22Rv1 (cell line): ENCODE measurements at regions not wholly inside any gene's neighbourhood (a gene's known extent, or its start where the extent isn't known, plus 50 kb on each side); places are given as distances from the start of the nearest gene placed in this dataset.

Experiments
- H3K27ac ChIP-seq: fragments of 450-650 bp; 2 replicates; pipeline ENCODE4 v1.5.1; 2017
- ZFX ChIP-seq: fragments of 450-650 bp; IDR thresholded peaks from 2 replicates; pipeline ENCODE4 v1.6.1; 2017; ENCODE audit warnings: antibody characterized with exemption, borderline replicate concordance
- TF ChIP-seq, protein P1 (sequence below): fragments of 450-650 bp; IDR thresholded peaks from 2 replicates; pipeline ENCODE4 v1.5.1; 2017; ENCODE audit warnings: mild to moderate bottlenecking

DNA sequence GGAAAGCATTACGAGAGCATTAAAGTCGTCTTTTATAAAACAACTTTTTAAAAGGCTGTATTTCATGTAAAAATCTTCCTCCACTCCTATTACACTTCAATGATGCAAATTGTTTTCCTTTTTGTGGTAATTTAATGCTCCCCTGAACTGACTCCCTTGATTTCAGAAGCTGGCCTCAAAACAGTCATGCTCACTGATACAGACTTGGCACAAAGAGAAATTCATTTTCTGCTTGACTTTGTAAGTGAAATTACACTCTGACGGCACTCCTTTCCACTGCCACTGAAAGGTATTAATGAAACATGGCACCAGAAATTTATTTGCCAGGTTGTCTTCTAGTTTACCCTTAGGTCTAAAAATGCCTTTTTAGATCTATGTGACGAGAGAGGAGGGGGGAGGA lies 215.5 kb downstream of the LRRC3B start:
- no peak for TF ChIP-seq ZFX
- TF ChIP-seq, protein P1, sequence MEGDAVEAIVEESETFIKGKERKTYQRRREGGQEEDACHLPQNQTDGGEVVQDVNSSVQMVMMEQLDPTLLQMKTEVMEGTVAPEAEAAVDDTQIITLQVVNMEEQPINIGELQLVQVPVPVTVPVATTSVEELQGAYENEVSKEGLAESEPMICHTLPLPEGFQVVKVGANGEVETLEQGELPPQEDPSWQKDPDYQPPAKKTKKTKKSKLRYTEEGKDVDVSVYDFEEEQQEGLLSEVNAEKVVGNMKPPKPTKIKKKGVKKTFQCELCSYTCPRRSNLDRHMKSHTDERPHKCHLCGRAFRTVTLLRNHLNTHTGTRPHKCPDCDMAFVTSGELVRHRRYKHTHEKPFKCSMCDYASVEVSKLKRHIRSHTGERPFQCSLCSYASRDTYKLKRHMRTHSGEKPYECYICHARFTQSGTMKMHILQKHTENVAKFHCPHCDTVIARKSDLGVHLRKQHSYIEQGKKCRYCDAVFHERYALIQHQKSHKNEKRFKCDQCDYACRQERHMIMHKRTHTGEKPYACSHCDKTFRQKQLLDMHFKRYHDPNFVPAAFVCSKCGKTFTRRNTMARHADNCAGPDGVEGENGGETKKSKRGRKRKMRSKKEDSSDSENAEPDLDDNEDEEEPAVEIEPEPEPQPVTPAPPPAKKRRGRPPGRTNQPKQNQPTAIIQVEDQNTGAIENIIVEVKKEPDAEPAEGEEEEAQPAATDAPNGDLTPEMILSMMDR, result no peak
- no peak overlapping the region for H3K27ac ChIP-seq

DNA sequence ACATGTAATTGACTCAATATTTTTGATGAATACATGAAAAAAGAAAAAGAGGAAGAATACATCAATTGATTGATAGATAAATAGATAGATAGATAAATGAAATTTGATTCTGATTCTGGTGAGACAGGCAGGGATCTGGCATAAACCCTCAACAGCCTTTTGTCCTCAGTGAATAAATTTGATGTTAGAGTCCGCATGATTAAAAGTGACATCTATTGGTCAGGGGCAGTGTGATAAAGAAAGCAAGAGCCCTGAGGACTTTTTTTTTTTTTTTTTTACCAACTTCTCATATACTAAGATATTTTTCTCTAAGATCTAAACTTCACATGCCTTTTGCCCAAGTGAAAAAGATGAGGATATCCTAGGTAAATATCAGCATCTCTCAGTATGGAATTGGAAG lies 216.4 kb downstream of the LRRC3B start:
- TF ChIP-seq ZFX, result no peak
- TF ChIP-seq, protein P1, result no peak
- no peak overlapping the region for H3K27ac ChIP-seq

DNA sequence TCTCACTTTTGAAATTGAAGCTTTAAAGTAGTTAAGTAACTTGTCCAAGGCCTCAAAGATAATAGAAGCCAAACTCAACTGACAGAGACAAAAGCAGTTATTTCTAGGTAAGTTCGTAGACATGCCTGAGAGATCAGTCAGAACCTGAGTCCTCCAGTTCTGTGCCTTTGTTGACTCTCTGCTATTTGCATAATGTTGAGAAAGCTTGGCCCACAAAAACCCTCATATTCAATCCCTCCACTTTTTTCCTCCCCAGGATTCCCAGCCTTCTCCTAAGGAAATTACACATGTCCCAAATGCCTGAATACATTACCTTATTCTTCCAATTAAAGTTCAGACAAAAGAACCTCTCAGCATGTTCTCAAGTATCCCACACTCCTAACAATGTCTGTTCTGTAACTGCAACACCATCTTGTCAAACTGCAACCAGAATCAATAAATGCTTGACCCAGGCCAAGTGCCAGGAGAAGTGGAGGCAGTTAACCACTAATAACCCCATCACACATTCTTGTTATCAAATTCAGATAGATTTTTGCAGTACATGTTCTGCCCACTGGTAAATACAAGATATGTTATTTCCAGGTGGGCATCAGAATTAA lies 217.8 kb downstream of the LRRC3B start:
- no peak for TF ChIP-seq ZFX
- TF ChIP-seq, protein P1, result no peak

DNA sequence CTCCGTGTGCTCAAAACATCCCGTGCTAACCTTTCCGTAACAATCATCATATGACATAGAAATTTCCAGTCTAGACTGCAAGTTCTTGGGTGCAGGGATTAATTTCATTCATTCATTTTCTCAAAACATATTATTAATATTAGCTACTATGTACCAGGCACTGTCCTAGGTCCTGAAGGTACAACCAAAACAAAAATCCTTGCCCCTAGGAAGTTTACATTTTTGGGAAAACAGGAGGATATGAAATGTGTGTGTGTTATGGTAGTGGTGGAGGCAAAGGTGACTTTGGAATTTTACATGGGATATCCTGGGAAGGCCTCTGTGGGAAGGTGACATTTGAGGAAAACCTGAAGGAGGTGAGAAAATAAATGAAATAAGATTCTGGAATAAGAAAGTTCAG lies 222.6 kb downstream of the LRRC3B start:
- H3K27ac ChIP-seq, result no peak overlapping the region
- TF ChIP-seq, protein P1, result no peak
- no peak for TF ChIP-seq ZFX

More for the DNA sequence above, 217.8 kb downstream of the LRRC3B start:
- no peak overlapping the region for H3K27ac ChIP-seq

DNA sequence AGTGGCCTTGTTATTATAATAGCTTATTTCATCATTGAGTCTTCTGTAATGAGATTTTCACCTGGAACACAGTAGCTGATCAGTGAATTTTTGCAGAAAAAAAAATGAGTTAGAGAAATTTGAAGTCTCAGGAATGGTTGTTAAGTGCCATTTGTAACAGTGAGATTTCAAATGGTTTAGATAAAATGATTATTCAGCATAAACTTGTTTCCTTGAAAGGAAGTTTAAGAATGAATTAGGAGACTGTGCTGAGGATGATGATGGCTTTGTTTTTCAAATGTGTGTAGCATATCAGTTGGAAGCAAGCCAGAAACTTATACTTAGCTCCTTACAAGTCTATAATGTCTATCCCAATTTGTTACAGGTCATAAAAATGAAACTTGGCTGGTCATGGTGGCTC lies 225.1 kb downstream of the LRRC3B start:
- no peak overlapping the region for H3K27ac ChIP-seq
- TF ChIP-seq, protein P1, result no peak
- TF ChIP-seq ZFX, result no peak

DNA sequence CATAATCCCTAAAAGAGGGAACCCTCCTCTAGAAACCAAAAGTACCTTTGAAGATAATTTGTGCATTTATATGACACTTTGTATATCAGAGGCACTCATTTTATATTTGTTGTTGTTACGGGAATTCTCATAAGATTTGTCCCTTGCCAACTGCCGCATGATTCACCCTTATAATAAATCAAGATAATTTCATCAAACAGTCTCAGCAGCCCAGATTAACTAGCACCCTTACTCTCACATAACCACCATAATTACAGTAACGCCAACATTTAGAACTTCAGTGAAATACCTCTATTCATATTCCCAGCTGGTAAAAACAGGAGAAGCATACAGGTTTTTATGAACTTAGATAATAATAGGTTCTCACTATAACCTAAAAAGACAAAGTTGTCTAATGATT lies 271.9 kb downstream of the LRRC3B start:
- no peak overlapping the region for H3K27ac ChIP-seq
- no peak for TF ChIP-seq ZFX
- TF ChIP-seq, protein P1, result no peak

DNA sequence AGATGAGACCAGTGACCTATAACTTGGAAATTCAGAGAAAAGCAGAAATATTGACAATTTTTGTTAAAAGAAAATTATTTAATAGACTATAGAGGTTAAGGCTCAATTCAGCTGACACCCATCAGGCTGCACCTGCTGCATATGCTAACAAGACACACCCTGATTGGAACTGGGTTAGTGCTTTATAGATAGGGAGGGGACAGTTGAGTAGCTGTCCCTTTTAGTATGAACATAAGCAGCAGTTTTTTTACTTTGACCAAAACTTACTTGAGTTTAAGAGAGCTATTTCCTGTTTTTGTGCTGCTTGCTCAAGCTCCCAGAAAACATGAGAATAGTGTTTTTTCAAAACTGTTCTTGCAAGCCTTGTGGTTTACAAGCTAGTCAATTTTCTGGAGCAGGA lies 292.6 kb downstream of the LRRC3B start:
- no peak overlapping the region for H3K27ac ChIP-seq

More for the DNA sequence above, 292.6 kb downstream of the LRRC3B start:
- TF ChIP-seq ZFX, result no peak
- TF ChIP-seq, protein P1, result no peak
